ENCODE measurements at regions not wholly inside any gene's neighbourhood (a gene's known extent, or its start where the extent isn't known, plus 50 kb on each side); places are given as distances from the start of the nearest gene placed in this dataset.

- TF ChIP-seq CTCF (IDR thresholded peaks at IDR 0.05; ENCODE audit: poor library complexity) (no peak), EZH2 (IDR thresholded peaks at IDR 0.05; ENCODE audit: borderline replicate concordance) (no peak), EZH2phosphoT487 (IDR thresholded peaks at IDR 0.05; ENCODE audit: low read depth, severe bottlenecking, unreplicated experiment) (peak; percentile 41)
Observed at GRCh38 chr18:6649421-6650126, 79.9 kb upstream of the ARHGAP28 start.
